ENCODE measurements at regions not wholly inside any gene's neighbourhood (a gene's known extent, or its start where the extent isn't known, plus 50 kb on each side); places are given as distances from the start of the nearest gene placed in this dataset.

DNA sequence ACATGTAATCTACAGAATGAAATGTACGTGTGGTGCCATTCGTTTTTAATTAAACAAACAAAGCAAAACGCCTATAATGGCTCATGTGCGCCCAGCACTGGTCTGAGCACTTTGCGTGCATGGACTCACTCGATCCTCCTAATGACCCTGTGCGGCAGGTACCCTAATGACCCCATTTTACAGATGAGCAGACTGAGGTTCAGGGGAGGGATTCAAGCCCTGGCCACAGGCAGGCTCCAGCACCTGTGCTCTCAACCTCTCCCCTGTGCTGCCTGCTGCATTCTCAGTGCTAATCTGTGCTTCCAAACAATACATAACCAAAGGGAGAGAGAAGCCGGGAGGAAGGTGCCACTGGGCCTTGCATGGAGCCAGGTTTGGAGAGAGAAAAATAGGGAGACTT, 124.2 kb upstream of the ZBTB40 start:
- DNase-seq (ENCODE audit: low read depth, low spot score) (no peak), FAIRE-seq (no peak)
- Histone ChIP-seq H3K27ac (ENCODE audit: insufficient read depth, low read depth, low read length) (no peak overlapping the region), H3K79me2 (ENCODE audit: control insufficient read depth, insufficient read depth, low read length) (no peaks in the 10 kb centered on the region), H3K9ac (replicated peaks; ENCODE audit: extremely low read depth, insufficient read depth, low read length) (no peak overlapping the region), H3K27me3 (ENCODE audit: control insufficient read depth in 2 of 2, insufficient read depth in 2 of 2, low read length in 2 of 2) (no peaks in the 10 kb centered on the region), H3K9me1 (replicated peaks; ENCODE audit: control insufficient read depth, extremely low read depth, insufficient read depth, low read length) (no peaks in the 10 kb centered on the region), H3K4me2 (ENCODE audit: insufficient read depth, low read length) (no peak overlapping the region), H3K9me3 (replicated peaks; ENCODE audit: control insufficient read depth, insufficient read depth, low read length) (no peaks in the 10 kb centered on the region), H3K4me3 (replicated peaks in 1 of 3; ENCODE audit: insufficient read depth in 1 of 3, low read depth in 1 of 3, low read length in 3 of 3) (no peak overlapping the region), H4K20me1 (replicated peaks; ENCODE audit: control insufficient read depth, extremely low read depth, insufficient read depth, low read length) (no peaks in the 10 kb centered on the region), H2AFZ (ENCODE audit: low read depth, low read length) (no peak overlapping the region), H3K4me1 (ENCODE audit: control insufficient read depth, extremely low read depth, insufficient read depth, low read length) (peaks cover 5% of the 10 kb centered on the region), H3K36me3 (ENCODE audit: control insufficient read depth in 2 of 2, extremely low read depth in 1 of 2, insufficient read depth in 2 of 2, low read length in 2 of 2) (no peaks in the 10 kb centered on the region)
- POLR2A ChIA-PET: no interaction called here
- dilution Hi-C loops (cut with MboI; ENCODE audit: extremely low pct_ligation_motif_present, low sequenced_read_pairs): no loop called here
- intact Hi-C loops (cut with micrococcal nuclease): no loop called here
- BruUV-seq (replicated peaks): no TSS peak
- TF ChIP-seq POLR2AphosphoS5 (IDR thresholded peaks at IDR 0.05; ENCODE audit: insufficient read depth, low read depth, low read length) (no peak), CTCF (IDR thresholded peaks at IDR 0.05; ENCODE audit: extremely low read depth in 1 of 2, insufficient read depth in 1 of 2, low read depth in 1 of 2, low read length in 2 of 2) (no peak), MYC (IDR thresholded peaks at IDR 0.05; ENCODE audit: low read depth, low read length) (no peak), JUN (IDR thresholded peaks at IDR 0.05; ENCODE audit: borderline replicate concordance, insufficient read depth, insufficient read length, low read depth) (no peak), POLR2A (IDR thresholded peaks at IDR 0.05; ENCODE audit: low read depth, low read length) (no peak), FOS (IDR thresholded peaks at IDR 0.05; ENCODE audit: borderline replicate concordance, insufficient read depth, low read length) (no peak), EZH2 (IDR thresholded peaks at IDR 0.05; ENCODE audit: borderline replicate concordance, low read depth, low read length, severe bottlenecking) (no peak), GATA2 (IDR thresholded peaks at IDR 0.05; ENCODE audit: insufficient read depth, insufficient read length, low read depth, low read length) (no peak), MAX (IDR thresholded peaks at IDR 0.05; ENCODE audit: insufficient read depth, insufficient read length) (no peak)
- CTCF ChIA-PET: no interaction called here

Measured in endothelial cell of umbilical vein (primary cell).